IPS-18c (cell line): ENCODE measurements at regions not wholly inside any gene's neighbourhood (a gene's known extent, or its start where the extent isn't known, plus 50 kb on each side); places are given as distances from the start of the nearest gene placed in this dataset.
"Not testable (repeated sequence)": the region's sequence is repeated elsewhere in the genome, so short reads cannot be mapped to it uniquely, and the experiment has no call there.

Experiments used
- H3K4me3 ChIP-seq: 2 replicates; pipeline ENCODE4 v1.7.0; 2013; ENCODE audit warnings: low read depth, mild to moderate bottlenecking, low read length, moderate library complexity; ENCODE audit not compliant: insufficient read depth
- H3K9me3 ChIP-seq: one replicate; pipeline ENCODE4 v1.6.1; 2013; ENCODE audit warnings: mild to moderate bottlenecking, low read length, moderate library complexity; ENCODE audit not compliant: control insufficient read depth, insufficient read depth

GRCh38 chr1:222009105-222009730, 267.3 kb upstream of the DUSP10 start:
- no peak overlapping the region for H3K4me3 ChIP-seq
- H3K9me3 ChIP-seq: peaks cover 3% of the 10 kb centered on the region

- H3K9me3 ChIP-seq: peaks cover 3% of the 10 kb centered on the region
- H3K4me3 ChIP-seq: no peak overlapping the region
Measured at GRCh38 chr1:222006715-222007114, 264.8 kb upstream of the DUSP10 start.

GRCh38 chr1:222004784-222005183, 262.9 kb upstream of the DUSP10 start:
- Histone ChIP-seq H3K9me3 (no peaks in the 10 kb centered on the region), H3K4me3 (no peak overlapping the region)

- Histone ChIP-seq H3K9me3 (no peaks in the 10 kb centered on the region), H3K4me3 (no peak overlapping the region)
Measured at GRCh38 chr1:222004034-222004433, 262.1 kb upstream of the DUSP10 start.

GRCh38 chr1:222002503-222002902, 260.6 kb upstream of the DUSP10 start:
- Histone ChIP-seq H3K9me3 (no peaks in the 10 kb centered on the region), H3K4me3 (no peak overlapping the region)

GRCh38 chr1:222000131-222000530, 258.2 kb upstream of the DUSP10 start:
- Histone ChIP-seq H3K9me3 (no peaks in the 10 kb centered on the region), H3K4me3 (no peak overlapping the region)

GRCh38 chr1:221998781-221999180, 256.9 kb upstream of the DUSP10 start:
- Histone ChIP-seq H3K4me3 (no peak overlapping the region), H3K9me3 (no peaks in the 10 kb centered on the region)

GRCh38 chr1:221998186-221998612, 256.3 kb upstream of the DUSP10 start:
- Histone ChIP-seq H3K4me3 (no peak overlapping the region), H3K9me3 (no peaks in the 10 kb centered on the region)

- H3K4me3 ChIP-seq: not testable (repeated sequence)
Measured at GRCh38 chr1:221997012-221997411, 255.1 kb upstream of the DUSP10 start.

GRCh38 chr1:221994939-221995338, 253.1 kb upstream of the DUSP10 start:
- no peak overlapping the region for H3K4me3 ChIP-seq
- H3K9me3 ChIP-seq: no peaks in the 10 kb centered on the region

More at GRCh38 chr1:221997012-221997411, 255.1 kb upstream of the DUSP10 start:
- H3K9me3 ChIP-seq: not testable (repeated sequence)

GRCh38 chr1:221994274-221994698, 252.4 kb upstream of the DUSP10 start:
- H3K4me3 ChIP-seq: no peak overlapping the region
- no peaks in the 10 kb centered on the region for H3K9me3 ChIP-seq

GRCh38 chr1:221993444-221993948, 251.6 kb upstream of the DUSP10 start:
- Histone ChIP-seq H3K4me3 (no peak overlapping the region), H3K9me3 (no peaks in the 10 kb centered on the region)

- no peak overlapping the region for H3K4me3 ChIP-seq
- no peaks in the 10 kb centered on the region for H3K9me3 ChIP-seq
Measured at GRCh38 chr1:221992427-221992826, 250.5 kb upstream of the DUSP10 start.

GRCh38 chr1:221991221-221991620, 249.3 kb upstream of the DUSP10 start:
- Histone ChIP-seq H3K4me3 (no peak overlapping the region), H3K9me3 (no peaks in the 10 kb centered on the region)

GRCh38 chr1:221989741-221990140, 247.9 kb upstream of the DUSP10 start:
- H3K9me3 ChIP-seq: no peaks in the 10 kb centered on the region
- no peak overlapping the region for H3K4me3 ChIP-seq

GRCh38 chr1:221988829-221989228, 246.9 kb upstream of the DUSP10 start:
- no peaks in the 10 kb centered on the region for H3K9me3 ChIP-seq

GRCh38 chr1:221987860-221988520, 246.1 kb upstream of the DUSP10 start:
- Histone ChIP-seq H3K9me3 (no peaks in the 10 kb centered on the region), H3K4me3 (no peak overlapping the region)

More at GRCh38 chr1:221988829-221989228, 246.9 kb upstream of the DUSP10 start:
- no peak overlapping the region for H3K4me3 ChIP-seq

GRCh38 chr1:221983444-221983843, 241.6 kb upstream of the DUSP10 start:
- no peak overlapping the region for H3K4me3 ChIP-seq
- H3K9me3 ChIP-seq: no peaks in the 10 kb centered on the region
